ENCODE measurements at regions not wholly inside any gene's neighbourhood (a gene's known extent, or its start where the extent isn't known, plus 50 kb on each side); places are given as distances from the start of the nearest gene placed in this dataset.

GRCh38 chr18:38963943-38964660, 1398.5 kb upstream of the CELF4 start:
- DNase-seq (ENCODE audit: low read depth), result no peak
- H3K4me3 ChIP-seq (ENCODE audit: low read depth, low read length), result no peak overlapping the region

DNA sequence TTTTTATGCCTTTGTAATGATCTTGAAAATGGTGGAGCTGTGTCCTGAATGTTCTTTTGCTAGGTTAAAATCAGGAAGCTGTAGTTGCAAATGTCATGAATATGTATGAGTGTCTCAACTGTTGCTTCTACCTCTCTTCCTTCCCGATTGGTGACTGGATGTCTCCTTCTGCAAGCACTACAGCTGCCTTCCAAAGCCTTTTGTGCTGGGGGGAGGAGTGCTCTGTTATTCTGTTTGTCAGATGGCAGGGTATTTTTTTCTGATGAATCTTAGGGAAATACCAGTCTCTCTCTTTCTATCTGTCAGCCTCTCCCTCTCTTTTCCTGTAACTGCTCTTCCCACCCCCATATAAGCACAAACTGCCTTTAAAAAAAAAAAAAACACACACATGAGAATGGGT, 1396.3 kb upstream of the CELF4 start:
- no peak for DNase-seq (ENCODE audit: low read depth)
- H3K4me3 ChIP-seq (ENCODE audit: low read depth, low read length), result no peak overlapping the region

- DNase-seq (ENCODE audit: low read depth), result no peak
- no peak overlapping the region for H3K4me3 ChIP-seq (ENCODE audit: low read depth, low read length)
Observed at GRCh38 chr18:38957736-38958135, 1392.1 kb upstream of the CELF4 start.

- no peak for DNase-seq (ENCODE audit: low read depth)
- no peak overlapping the region for H3K4me3 ChIP-seq (ENCODE audit: low read depth, low read length)
Observed at GRCh38 chr18:38956068-38956467, 1390.5 kb upstream of the CELF4 start.

DNA sequence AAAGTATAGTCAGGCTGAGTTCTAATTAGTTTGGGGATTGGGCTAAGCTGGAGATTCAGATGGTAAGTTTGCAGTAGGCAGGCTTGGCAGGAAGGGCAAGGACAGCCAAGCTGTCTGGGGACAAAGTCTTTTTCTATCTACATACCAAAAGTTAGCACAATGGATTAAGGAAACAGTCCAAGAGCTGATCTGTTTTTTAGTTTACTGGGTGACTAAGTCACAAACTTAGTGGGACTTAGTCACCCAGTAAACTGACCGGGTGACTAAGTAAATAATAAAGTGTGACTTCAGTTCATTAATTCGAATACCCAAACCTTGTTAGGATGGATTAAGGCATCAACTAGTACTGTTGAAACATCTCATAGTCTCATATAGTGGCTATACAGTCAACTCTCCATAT, 1386.0 kb upstream of the CELF4 start:
- H3K4me3 ChIP-seq (ENCODE audit: low read depth, low read length), result no peak overlapping the region
- no peak for DNase-seq (ENCODE audit: low read depth)

DNA sequence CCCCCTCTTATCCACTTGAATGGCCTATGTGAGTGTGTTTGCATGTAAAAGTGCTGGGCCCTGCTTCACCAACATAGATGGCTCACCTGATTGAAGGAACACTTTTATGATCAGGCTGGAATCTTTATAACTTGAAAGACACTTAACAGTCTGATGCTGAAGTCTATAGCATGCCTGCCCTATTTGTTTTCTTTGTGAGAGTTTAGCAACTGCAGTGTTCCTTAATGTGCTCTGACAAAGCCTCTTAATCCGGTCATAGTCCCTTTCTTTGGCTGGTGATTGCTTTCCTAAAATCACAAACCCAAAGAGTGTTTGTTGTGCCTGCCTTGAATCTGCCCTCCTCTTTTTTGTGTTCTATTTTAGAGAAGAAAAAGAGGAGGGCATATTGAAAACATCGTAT, 1382.8 kb upstream of the CELF4 start:
- H3K4me3 ChIP-seq (ENCODE audit: low read depth, low read length), result no peak overlapping the region
- no peak for DNase-seq (ENCODE audit: low read depth)

GRCh38 chr18:38944446-38945024, 1378.9 kb upstream of the CELF4 start:
- no peak overlapping the region for H3K4me3 ChIP-seq (ENCODE audit: low read depth, low read length)
- no peak for DNase-seq (ENCODE audit: low read depth)

GRCh38 chr18:38941711-38942561, 1376.3 kb upstream of the CELF4 start:
- no peak overlapping the region for H3K4me3 ChIP-seq (ENCODE audit: low read depth, low read length)
- DNase-seq (ENCODE audit: low read depth), result no peak

GRCh38 chr18:38940863-38941531, 1375.4 kb upstream of the CELF4 start:
- H3K4me3 ChIP-seq (ENCODE audit: low read depth, low read length), result no peak overlapping the region

DNA sequence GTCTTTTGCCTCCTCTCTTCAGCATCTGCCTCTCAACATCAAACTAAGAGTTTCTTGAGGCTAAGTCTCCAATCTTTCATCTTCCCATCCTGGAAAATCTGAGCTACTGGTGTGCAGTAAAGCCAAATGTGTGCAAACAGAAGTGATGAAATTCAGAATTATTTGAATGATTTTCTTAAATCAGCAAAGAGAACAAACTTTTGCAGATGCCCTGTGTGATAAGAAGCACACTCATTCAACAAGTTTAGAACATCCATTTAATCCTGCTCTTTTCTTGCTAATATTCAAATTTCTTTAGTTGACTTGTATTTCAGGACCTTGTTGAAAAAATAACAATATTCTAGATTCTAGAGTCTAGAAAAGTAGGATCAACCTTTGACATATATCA, 1374.9 kb upstream of the CELF4 start:
- DNase-seq (ENCODE audit: low read depth), result no peak
- no peak overlapping the region for H3K4me3 ChIP-seq (ENCODE audit: low read depth, low read length)

More at GRCh38 chr18:38940863-38941531, 1375.4 kb upstream of the CELF4 start:
- DNase-seq (ENCODE audit: low read depth), result peak; percentile 54

- DNase-seq (ENCODE audit: low read depth), result no peak
- H3K4me3 ChIP-seq (ENCODE audit: low read depth, low read length), result no peak overlapping the region
Observed at GRCh38 chr18:38933910-38934510, 1368.4 kb upstream of the CELF4 start.

DNA sequence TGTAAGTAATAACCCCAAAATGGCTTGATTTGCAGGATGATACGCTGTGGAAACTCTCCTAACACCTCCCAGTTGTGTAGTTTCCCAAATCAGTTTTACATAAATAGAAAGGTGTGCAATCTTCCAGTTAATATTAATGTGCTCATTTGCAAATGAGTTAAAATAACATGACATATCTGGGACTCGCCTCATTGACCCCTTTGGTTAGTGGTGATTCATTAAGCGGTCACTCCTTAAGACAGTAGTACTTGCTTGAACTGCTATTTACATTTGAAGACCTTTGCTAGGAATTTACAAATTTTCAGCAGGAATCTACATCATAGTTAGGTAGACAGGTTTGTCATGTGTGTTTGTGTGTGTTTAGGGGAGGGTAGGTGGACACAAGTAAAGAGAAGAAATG, 1367.7 kb upstream of the CELF4 start:
- DNase-seq (ENCODE audit: low read depth), result no peak
- H3K4me3 ChIP-seq (ENCODE audit: low read depth, low read length), result no peak overlapping the region

GRCh38 chr18:38932752-38933151, 1367.2 kb upstream of the CELF4 start:
- H3K4me3 ChIP-seq (ENCODE audit: low read depth, low read length), result no peak overlapping the region
- DNase-seq (ENCODE audit: low read depth), result no peak

DNA sequence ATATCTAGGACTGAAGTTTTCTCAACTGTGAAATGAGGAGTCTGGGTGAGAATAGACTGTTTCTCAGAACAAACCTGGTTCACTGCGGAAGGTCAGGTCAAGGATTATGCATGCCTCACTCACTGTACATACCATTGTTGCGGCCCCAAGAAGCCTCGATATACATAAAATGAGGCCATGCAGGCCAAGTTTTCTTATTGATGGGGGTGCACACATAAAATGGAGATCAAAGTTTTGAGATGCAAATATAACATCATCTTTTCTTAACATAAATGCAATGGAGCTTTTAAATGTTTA, 1366.1 kb upstream of the CELF4 start:
- no peak overlapping the region for H3K4me3 ChIP-seq (ENCODE audit: low read depth, low read length)
- no peak for DNase-seq (ENCODE audit: low read depth)

GRCh38 chr18:38930881-38931753, 1365.5 kb upstream of the CELF4 start:
- H3K4me3 ChIP-seq (ENCODE audit: low read depth, low read length), result no peak overlapping the region
- DNase-seq (ENCODE audit: low read depth), result no peak

- no peak overlapping the region for H3K4me3 ChIP-seq (ENCODE audit: low read depth, low read length)
- DNase-seq (ENCODE audit: low read depth), result peak; percentile 25
Observed at GRCh38 chr18:38923540-38923939, 1357.9 kb upstream of the CELF4 start.

- DNase-seq (ENCODE audit: low read depth), result no peak
- H3K4me3 ChIP-seq (ENCODE audit: low read depth, low read length), result no peak overlapping the region
Observed at GRCh38 chr18:38923126-38923525, 1357.5 kb upstream of the CELF4 start.

- H3K4me3 ChIP-seq (ENCODE audit: low read depth, low read length), result no peak overlapping the region
- DNase-seq (ENCODE audit: low read depth), result no peak
Observed at GRCh38 chr18:38909972-38910371, 1344.4 kb upstream of the CELF4 start.

GRCh38 chr18:38902796-38903195, 1337.2 kb upstream of the CELF4 start:
- H3K4me3 ChIP-seq (ENCODE audit: low read depth, low read length), result no peak overlapping the region
- no peak for DNase-seq (ENCODE audit: low read depth)

Data from skeletal muscle cell (primary cell).